ENCODE measurements at regions not wholly inside any gene's neighbourhood (a gene's known extent, or its start where the extent isn't known, plus 50 kb on each side); places are given as distances from the start of the nearest gene placed in this dataset.

GRCh38 chr13:70366720-70367119, 258.5 kb upstream of the KLHL1 start:
- DNase-seq, result no peak

DNA sequence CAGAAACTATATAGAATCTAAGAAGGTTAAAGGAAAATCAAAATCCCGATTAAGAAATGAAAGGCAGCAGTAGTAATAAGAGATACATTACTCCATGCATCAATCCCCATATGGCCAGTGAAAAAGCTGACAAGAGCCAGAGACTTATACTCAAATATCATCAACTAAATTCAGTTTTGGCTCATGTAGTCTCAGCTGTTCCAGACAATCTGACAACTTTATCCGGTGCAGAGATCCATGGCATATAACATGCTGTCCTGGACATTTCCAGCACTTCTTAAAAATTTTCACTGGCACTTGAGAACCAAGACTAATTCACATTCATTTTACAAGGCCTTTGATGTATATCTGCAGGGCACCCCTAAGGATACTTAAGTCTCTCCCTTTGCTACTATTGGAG, 255.7 kb upstream of the KLHL1 start:
- DNase-seq, result no peak

DNA sequence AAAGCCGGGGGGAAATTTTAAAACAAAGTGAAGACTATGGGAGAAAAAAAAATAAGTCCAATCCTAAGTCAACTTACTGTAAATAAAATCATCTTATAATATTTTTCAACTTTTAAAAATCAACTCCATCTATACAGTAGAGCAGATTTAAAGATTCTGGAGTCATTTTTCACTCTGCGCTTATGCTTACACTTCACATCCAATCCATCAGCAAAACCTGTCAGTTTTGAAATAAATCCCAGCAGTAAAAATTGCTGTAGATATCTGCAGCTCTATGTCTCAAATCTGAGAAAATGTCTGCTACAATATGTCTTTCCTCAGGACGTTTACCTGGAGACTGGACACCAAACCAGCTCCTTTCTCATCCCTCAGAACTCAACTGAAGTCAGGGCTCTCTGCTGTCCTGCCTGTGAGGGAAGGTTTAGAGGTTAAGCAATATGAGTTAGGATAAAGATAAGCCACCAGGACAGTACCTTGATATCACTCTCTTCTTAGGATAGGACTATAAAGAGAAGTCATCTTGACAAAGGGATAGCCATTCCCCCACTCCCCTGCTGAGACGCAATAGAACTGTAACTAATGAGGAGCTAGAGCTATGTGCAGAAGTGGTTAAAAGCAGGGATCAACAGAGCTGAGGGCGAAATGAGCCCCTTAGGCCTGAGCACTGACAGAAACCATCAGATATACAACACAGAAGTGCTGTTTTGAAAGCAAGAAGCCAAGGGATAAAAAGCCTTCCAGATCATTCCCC, 254.7 kb upstream of the KLHL1 start:
- DNase-seq, result no peak

DNA sequence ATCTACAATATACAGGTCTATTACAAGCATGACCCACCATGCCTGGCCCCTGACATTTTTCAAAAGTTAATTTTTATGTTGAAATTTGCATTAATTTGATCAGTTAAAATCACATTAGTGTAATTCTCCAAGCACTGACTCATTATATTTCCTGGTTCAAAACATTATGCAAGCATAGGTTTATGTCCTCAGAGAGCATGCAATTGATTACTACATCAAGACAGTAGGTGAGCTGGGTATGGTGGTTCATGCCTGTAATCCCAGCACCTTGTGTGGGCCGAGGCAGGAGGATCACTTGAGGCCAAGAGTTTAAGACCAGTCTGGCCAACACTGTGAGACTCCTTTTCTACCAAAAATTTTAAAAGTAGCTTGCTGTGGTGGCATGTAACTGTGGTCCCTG, 248.8 kb upstream of the KLHL1 start:
- DNase-seq, result no peak

- no peak for DNase-seq
These were observed 244.8 kb upstream of the KLHL1 start for GRCh38 chr13:70353096-70353495.

- no peak for DNase-seq
These were observed 239.8 kb upstream of the KLHL1 start for GRCh38 chr13:70347947-70348620.

DNA sequence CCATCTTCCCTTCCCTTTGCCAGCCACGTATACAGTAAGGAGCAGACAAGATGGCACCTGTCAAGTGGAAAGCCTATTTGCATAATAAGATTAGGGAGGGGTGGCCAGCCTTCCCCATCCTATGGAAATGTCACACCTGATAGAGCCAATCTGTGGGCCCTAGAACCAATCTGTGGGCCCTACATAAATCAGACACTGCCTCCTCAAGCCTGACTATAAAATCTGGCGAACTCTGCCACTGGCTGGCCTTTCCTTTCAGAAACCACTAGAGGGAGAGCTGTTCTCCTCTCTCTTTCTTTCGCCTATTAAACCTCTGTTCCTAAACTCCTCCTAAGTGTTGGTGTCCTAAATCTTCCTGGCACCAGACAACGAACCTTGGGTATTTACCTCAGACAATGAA, 231.5 kb upstream of the KLHL1 start:
- no peak for DNase-seq

DNA sequence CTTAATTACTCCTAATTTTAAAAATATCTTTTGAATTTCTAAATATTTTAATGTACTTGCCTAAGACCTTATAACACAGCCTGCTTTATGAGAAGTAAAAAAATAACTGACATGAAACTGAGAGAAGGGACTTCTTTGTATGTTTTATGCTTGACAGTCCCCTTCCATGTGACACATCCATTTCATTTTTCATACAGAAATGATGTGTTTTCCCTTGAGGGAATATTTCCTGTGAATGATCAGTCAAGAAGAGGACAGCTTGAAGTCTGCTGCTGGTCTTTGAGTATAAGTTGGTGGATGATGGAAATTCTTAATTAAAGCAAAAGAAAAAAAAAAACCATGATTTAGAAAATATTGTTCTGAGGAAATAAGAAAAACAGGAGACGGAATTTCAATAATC, 230.4 kb upstream of the KLHL1 start:
- DNase-seq, result no peak

GRCh38 chr13:70336866-70337265, 228.6 kb upstream of the KLHL1 start:
- no peak for DNase-seq

DNA sequence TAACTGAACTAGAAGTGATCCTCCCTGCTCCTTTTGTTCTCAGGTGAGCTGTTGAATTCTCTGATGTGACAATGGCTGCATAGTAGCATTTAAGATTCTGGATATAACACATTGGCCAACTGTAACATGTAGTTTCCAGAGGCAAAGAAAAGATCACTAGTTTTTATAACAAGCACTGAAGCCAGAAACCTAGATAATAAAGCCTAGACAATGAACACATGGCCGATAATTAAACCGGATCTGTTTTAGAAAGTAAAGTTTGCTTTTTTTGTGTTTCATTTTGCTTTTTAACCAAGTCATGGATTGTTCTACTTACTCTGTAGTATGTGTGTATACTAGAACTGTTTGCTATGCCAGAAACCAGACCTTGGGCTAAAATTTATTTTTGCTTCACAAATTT, 225.5 kb upstream of the KLHL1 start:
- no peak for DNase-seq

- no peak for DNase-seq
These were observed 222.6 kb upstream of the KLHL1 start for GRCh38 chr13:70330697-70331361.

DNA sequence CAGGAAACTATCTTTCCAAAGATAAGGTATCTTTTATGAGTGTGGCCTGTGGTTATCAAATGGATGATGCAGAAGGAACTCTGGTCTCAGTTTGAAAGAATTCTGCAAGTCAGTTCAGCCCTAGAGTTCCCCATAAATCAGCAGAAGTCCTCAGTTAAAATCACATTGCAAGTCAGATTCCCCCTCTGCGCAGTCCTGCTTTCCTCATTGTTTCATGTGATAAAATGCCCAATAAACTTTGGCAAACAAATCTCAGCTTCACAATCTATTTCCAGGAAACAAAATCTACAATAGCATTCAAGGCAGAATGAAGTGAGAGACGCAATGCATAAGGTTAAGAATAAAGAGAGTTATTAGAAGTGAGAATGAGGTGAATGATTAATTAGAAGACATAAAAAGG, 216.3 kb upstream of the KLHL1 start:
- DNase-seq, result no peak

- DNase-seq, result no peak
These were observed 202.9 kb upstream of the KLHL1 start for GRCh38 chr13:70311191-70311590.

GRCh38 chr13:70310396-70311119, 202.3 kb upstream of the KLHL1 start:
- DNase-seq, result no peak

GRCh38 chr13:70297189-70297616, 189.0 kb upstream of the KLHL1 start:
- no peak for DNase-seq

DNA sequence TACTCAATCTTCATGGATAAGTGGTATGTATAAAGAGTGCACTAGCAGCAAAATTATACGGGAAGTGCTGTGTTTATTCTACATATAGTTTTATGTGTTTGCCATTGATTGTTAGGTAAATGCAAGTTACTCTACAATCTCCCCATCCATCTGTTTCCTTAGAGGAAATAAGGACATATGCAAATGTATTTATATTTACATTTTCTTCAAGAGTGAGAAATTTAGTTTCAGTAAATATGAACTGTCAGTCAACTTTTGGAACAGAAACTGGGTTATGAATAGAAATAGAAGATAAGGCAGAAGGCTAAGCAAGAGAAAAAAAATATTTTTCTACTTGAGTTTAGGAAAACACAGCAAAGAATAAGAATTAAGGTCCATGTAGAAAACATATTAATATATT, 176.1 kb upstream of the KLHL1 start:
- DNase-seq, result no peak

DNA sequence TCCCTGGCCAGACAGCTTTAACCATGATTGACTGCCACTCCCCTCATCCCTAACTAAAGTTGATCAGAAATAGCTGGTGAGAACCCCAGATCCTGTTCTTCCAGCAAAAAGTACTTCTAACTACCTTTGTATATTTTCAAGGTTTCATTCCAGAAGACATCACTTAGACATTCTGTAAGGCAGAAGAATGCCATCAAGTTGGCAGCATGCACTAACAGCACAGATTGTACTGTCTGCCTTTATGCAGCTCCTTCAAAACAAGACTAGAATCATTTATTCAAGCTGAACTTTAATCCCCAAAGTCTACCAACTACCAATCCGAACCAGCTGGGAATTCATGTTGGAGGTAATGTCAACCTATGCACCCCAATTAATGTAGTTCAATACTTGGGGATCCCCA, 167.6 kb upstream of the KLHL1 start:
- no peak for DNase-seq

GRCh38 chr13:70255406-70255991, 147.2 kb upstream of the KLHL1 start:
- no peak for DNase-seq

DNA sequence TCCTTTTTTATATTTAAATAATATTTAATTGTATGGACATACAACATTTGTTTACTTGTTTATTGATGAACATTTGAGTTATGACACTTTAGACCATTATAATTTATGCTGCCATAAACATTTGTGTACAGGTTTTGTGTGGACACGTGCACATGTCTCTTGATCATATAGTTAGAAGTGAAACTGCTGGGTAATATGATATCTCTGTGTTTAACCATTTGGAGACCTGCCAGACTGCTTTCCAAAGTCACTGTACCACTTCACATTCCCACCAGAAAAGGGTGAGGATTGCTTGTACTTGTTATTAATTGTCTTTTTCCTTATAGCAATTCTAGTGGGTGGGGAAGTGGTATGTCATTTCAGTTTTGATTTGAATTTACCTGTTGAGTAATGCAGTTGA, 145.6 kb upstream of the KLHL1 start:
- no peak for DNase-seq

DNA sequence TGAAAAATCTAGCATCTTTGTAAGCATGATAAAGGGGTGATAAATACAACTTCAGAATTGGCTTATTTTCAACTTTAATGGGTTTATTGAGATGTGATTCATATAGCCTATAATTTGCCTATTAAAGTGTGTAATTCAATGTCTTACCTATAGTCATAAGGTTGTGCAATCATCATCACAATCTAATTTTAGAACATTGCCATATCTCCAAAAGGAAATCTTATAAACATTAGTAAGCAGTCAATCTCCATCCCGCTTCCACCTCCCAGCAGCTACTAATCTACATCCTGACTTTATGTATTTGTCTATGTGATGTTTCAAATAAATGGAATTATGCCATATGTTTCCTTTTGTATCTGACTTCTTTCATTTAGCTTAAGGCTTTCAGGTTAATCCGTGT, 145.2 kb upstream of the KLHL1 start:
- DNase-seq, result no peak

DNA sequence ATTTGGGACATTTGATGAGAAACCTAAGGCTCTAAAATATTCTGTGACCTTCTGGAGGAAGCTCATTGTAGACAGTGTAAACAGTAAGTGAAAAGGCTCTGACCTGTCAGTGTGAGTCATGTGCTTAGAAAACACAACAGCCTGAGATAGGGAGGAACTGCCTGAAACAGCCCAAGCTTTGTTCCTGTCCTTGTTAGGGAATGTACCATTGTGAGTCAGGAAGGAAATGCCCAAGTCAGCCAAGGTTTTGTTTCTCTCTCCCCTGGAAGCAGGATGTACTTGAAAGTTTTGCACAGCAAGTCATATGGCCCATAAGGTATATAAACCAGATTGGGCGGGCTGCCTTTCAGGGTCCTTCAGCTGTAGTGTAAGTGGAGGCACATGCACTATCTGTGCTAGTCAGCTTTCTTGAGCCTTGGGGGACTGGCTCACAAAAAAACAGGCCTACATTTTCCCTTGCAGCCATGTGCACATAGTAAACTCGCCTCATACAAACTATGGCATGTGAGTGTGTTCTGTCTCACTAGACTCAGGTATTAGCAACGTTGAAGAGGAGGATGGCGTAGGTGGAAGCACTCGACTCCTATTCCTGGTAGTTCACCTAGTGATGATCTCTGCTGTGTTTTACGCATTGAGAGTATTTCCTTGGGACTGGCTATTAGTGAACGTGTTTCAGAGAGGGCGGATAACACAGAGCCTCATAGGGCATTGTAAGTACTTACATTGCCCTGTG, 141.2 kb upstream of the KLHL1 start:
- DNase-seq, result no peak

- no peak for DNase-seq
These were observed 128.9 kb upstream of the KLHL1 start for GRCh38 chr13:70237131-70237530.
